ENCODE measurements at regions not wholly inside any gene's neighbourhood (a gene's known extent, or its start where the extent isn't known, plus 50 kb on each side); places are given as distances from the start of the nearest gene placed in this dataset.

DNA sequence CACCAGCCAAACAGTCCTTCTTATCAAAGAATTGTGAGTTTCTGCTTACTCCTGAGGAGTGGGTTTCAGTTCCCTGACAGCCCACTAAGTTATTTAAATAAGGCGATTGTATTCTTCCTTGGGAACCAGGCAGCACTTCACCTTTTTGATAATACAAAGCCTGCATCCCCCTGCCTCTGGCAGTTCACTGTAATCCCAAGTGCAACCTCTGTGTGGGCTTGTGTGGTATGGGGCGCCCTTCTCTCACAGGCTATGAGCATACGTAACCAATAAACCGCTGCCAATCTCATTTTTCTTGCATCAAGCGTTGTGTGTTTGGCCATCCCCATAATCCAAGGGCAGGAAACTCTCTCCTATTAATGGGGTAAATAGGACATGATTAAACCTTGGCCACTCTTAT lies 1025.6 kb downstream of the NSUN3 start:
- no peak overlapping the region for H3K4me3 ChIP-seq
- H3K36me3 ChIP-seq = no peaks in the 10 kb centered on the region
- no peak overlapping the region for H3K27ac ChIP-seq
- 90% methylated on average over 5 of the region's 5 CpGs for WGBS
- H3K27me3 ChIP-seq = no peaks in the 10 kb centered on the region
- TF ChIP-seq POLR2A (IDR thresholded peaks at IDR 0.05) = no peak
- no peak for DNase-seq (ENCODE audit: low spot score in 2 of 2)
- H3K4me1 ChIP-seq = no peaks in the 10 kb centered on the region
- H3K9me3 ChIP-seq = no peaks in the 10 kb centered on the region

DNA sequence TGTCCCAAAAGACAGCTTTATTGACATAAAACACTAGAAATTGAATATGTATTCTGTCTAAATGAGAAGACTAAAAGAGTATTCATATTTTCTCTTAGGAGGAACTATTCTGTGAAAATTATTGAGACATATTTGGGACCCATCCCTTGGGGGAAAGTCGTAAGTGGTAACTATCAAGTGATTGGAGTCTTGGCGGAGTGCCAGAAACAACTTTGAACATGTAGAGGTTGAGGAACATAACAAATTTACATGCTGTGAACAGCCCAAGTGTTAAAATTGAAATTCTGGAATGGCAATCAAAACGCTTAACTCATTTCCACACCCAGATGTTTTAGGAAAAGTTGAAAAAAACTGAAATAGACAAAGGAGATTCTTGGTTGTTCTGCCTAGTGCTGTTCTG lies 1034.6 kb downstream of the NSUN3 start:
- WGBS = 23% methylated on average over 3 of the region's 3 CpGs
- Histone ChIP-seq H3K4me3 (no peak overlapping the region), H3K9me3 (no peaks in the 10 kb centered on the region), H3K27me3 (no peaks in the 10 kb centered on the region), H3K4me1 (no peaks in the 10 kb centered on the region), H3K27ac (no peak overlapping the region), H3K36me3 (no peaks in the 10 kb centered on the region)
- no peak for DNase-seq (ENCODE audit: low spot score in 2 of 2)
- TF ChIP-seq POLR2A (IDR thresholded peaks at IDR 0.05) (no peak), POLR2AphosphoS5 (IDR thresholded peaks at IDR 0.05) (no peak), EP300 (IDR thresholded peaks at IDR 0.05) (no peak)
- TF ChIP-seq, protein P1, sequence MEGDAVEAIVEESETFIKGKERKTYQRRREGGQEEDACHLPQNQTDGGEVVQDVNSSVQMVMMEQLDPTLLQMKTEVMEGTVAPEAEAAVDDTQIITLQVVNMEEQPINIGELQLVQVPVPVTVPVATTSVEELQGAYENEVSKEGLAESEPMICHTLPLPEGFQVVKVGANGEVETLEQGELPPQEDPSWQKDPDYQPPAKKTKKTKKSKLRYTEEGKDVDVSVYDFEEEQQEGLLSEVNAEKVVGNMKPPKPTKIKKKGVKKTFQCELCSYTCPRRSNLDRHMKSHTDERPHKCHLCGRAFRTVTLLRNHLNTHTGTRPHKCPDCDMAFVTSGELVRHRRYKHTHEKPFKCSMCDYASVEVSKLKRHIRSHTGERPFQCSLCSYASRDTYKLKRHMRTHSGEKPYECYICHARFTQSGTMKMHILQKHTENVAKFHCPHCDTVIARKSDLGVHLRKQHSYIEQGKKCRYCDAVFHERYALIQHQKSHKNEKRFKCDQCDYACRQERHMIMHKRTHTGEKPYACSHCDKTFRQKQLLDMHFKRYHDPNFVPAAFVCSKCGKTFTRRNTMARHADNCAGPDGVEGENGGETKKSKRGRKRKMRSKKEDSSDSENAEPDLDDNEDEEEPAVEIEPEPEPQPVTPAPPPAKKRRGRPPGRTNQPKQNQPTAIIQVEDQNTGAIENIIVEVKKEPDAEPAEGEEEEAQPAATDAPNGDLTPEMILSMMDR (IDR thresholded peaks at IDR 0.05) = no peak

DNA sequence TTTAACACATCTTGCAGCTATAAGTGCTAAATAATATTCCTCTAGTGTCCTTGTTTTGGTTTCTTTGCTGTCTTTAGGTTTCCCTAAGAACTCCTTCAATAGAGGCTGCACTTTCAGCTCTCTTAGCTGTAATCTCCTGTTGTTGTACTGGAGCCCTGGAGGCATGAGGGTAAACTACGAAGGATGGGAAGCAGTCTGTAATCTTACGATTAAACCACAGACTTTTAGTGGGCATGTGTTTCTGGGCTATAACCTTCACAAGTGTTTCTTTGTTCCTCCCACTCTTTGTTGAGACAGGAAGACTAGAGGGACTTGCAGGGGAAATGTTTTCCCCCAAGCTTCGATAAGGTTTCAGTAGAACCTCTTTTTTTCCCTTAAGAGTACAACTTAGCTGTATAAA lies 1058.1 kb downstream of the NSUN3 start:
- TF ChIP-seq EP300 (IDR thresholded peaks at IDR 0.05) = no peak
- no peak for TF ChIP-seq POLR2A (IDR thresholded peaks at IDR 0.05)
- no peak for TF ChIP-seq POLR2AphosphoS5 (IDR thresholded peaks at IDR 0.05)
- TF ChIP-seq, protein P1 (IDR thresholded peaks at IDR 0.05) = no peak
- no peaks in the 10 kb centered on the region for H3K9me3 ChIP-seq
- no peak overlapping the region for H3K4me3 ChIP-seq
- no peak for DNase-seq (ENCODE audit: low spot score in 2 of 2)
- no peaks in the 10 kb centered on the region for H3K36me3 ChIP-seq
- no peak overlapping the region for H3K27ac ChIP-seq
- 41% methylated on average over 3 of the region's 3 CpGs for WGBS
- no peaks in the 10 kb centered on the region for H3K4me1 ChIP-seq
- no peaks in the 10 kb centered on the region for H3K27me3 ChIP-seq

DNA sequence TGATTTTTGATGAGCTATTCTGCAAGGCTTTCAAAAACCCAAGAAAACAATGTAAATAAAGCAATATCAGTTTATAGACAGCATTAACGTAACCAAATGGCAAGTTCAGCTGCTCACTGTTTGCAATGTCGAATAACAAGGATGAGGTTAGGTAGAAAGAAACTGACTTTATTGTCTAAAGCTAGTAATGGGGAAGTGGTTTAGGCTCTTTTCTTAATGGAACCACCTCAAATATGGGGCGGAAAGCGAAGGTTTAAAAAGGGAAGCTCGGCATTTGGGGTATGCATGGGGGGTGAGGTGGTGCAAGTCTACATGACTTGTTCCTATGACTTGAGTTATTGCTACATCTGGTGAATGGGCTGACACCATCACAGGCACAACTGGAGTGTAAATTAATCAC lies 1060.2 kb downstream of the NSUN3 start:
- Histone ChIP-seq H3K4me1 (no peaks in the 10 kb centered on the region), H3K4me3 (no peak overlapping the region), H3K36me3 (no peaks in the 10 kb centered on the region), H3K27me3 (no peaks in the 10 kb centered on the region), H3K27ac (no peak overlapping the region), H3K9me3 (no peaks in the 10 kb centered on the region)
- no peak for DNase-seq (ENCODE audit: low spot score in 2 of 2)
- 88% methylated on average over 5 of the region's 5 CpGs for WGBS
- TF ChIP-seq POLR2AphosphoS5 (IDR thresholded peaks at IDR 0.05) = no peak

DNA sequence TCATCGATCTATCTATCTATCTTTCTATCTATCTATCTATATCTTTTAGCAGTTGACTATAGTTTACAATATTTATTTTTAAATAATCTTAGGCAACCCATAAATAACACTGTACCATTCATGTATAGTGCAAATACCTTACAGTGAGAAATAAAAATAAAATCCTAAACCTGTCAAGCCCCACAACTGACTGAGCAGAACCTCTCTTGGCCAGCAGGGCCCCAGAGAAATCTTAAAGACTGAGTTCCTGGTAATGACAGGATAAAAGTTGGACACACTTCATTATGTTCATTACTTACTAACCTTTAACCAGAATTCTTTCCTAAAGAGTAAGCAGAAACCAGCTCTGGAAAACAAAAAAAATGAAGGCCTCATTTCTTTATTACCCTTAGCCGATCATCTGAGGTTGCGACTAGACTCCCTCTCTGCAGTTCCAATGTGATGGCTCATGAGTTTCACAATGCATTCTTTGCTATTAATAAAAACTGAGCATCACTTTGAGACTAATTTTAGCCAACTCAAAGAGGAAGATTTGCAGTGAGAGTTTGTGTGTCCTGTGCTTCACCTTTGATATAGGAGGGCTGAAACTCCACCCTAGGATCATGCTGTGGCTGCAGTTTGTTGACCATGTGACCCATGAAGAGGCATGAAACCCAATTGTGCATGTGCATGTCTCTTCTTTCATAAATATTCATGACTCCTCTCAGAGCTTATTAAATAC lies 1072.0 kb downstream of the NSUN3 start:
- DNase-seq (ENCODE audit: low spot score in 2 of 2) = no peak
- Histone ChIP-seq H3K27ac (no peak overlapping the region), H3K4me3 (no peak overlapping the region), H3K36me3 (no peaks in the 10 kb centered on the region), H3K27me3 (no peaks in the 10 kb centered on the region), H3K4me1 (no peaks in the 10 kb centered on the region), H3K9me3 (no peaks in the 10 kb centered on the region)
- TF ChIP-seq EP300 (IDR thresholded peaks at IDR 0.05) (no peak), POLR2AphosphoS5 (IDR thresholded peaks at IDR 0.05) (no peak), POLR2A (IDR thresholded peaks at IDR 0.05) (no peak)
- TF ChIP-seq, protein P1 (IDR thresholded peaks at IDR 0.05) = no peak
- WGBS = 85% methylated on average over 3 of the region's 3 CpGs

DNA sequence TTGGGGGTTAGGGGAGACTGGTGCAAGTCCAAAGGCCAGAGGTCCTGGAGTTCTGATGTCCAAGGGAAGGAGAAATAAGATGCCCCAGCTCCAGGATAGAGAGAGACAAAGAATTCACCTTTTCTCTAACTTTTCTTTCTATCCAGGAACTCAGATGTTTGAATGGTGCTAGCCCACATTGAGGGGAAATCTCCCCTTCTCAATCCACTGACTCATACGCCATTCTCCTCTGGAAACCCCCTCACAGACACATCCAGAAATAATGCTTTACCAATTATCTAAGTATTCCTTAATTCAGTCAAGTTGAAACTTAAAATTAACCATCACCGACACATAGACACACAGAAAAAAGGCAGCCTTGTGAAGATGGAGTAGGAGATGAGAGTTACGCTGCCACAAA lies 1085.2 kb downstream of the NSUN3 start:
- TF ChIP-seq POLR2AphosphoS5 (IDR thresholded peaks at IDR 0.05) (no peak), POLR2A (IDR thresholded peaks at IDR 0.05) (no peak)
- TF ChIP-seq, protein P1 (IDR thresholded peaks at IDR 0.05) = no peak
- H3K27ac ChIP-seq = no peak overlapping the region
- WGBS = 82% methylated on average over 3 of the region's 3 CpGs
- no peaks in the 10 kb centered on the region for H3K9me3 ChIP-seq
- H3K36me3 ChIP-seq = no peaks in the 10 kb centered on the region
- no peaks in the 10 kb centered on the region for H3K4me1 ChIP-seq
- DNase-seq (ENCODE audit: low spot score in 2 of 2) = no peak
- H3K4me3 ChIP-seq = no peak overlapping the region
- H3K27me3 ChIP-seq = no peaks in the 10 kb centered on the region
